ENCODE measurements at regions not wholly inside any gene's neighbourhood (a gene's known extent, or its start where the extent isn't known, plus 50 kb on each side); places are given as distances from the start of the nearest gene placed in this dataset.

DNA sequence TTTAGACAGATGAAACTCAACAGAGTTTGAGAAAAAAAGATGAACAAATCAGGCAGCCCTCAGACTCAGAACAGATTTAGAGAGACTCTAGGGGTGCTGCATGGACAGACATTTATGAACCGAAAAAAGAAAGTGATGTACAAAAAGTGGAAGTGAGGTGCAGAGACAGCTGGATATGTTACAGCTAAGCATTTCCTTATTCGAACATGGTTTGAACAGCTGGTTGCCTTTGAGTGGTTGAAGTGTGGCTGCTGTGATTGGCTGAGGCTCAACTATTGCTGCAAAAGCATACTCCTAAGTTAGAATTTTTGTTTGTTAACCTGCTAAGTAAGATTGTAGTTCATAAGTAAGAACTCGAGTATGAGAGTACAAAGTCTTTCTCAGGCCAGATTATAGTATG lies 331.5 kb upstream of the PABPC4L start:
- intact Hi-C loops (cut with DNase I) = no loop called here
- no peaks in the 10 kb centered on the region for H3K9me3 ChIP-seq
- no peak overlapping the region for H3K4me3 ChIP-seq
- H3K27me3 ChIP-seq (replicated peaks; ENCODE audit: insufficient read depth) = no peaks in the 10 kb centered on the region
- no peak for DNase-seq (ENCODE audit: low spot score)
- no peak for TF ChIP-seq POLR2AphosphoS5 (IDR thresholded peaks at IDR 0.05)
- H3K4me1 ChIP-seq (replicated peaks) = no peaks in the 10 kb centered on the region
- H3K27ac ChIP-seq = no peak overlapping the region
- WGBS = 47% methylated on average over 3 of the region's 3 CpGs
- no peaks in the 10 kb centered on the region for H3K36me3 ChIP-seq

DNA sequence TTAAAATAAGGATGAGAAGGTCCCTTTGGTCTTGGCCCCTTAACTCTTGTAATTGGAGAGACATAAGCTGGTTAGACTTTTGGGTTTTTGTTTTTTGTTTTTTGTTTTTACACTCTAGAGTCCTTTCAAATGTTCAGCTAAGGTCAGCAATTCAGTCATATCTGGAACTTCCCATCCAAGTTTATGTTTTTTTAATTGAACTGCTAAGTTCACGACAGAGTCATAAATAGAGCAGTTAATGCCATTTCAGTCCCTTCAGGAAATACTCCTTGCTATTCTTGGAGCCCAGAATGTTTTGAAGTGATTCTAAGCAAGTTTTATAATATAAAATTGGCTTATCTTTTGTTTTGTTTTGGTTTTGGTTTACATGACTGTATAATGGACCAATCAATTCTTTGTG lies 329.4 kb upstream of the PABPC4L start:
- H3K4me1 ChIP-seq (replicated peaks) = no peaks in the 10 kb centered on the region
- no peaks in the 10 kb centered on the region for H3K27me3 ChIP-seq (replicated peaks; ENCODE audit: insufficient read depth)
- no peak for DNase-seq (ENCODE audit: low spot score)
- no peak overlapping the region for H3K27ac ChIP-seq
- no peaks in the 10 kb centered on the region for H3K9me3 ChIP-seq
- intact Hi-C loops (cut with DNase I) = no loop called here
- H3K36me3 ChIP-seq = no peaks in the 10 kb centered on the region
- no peak for TF ChIP-seq POLR2AphosphoS5 (IDR thresholded peaks at IDR 0.05)
- no peak for TF ChIP-seq POLR2A (IDR thresholded peaks at IDR 0.05)
- no peak for TF ChIP-seq CTCF (IDR thresholded peaks at IDR 0.05)
- no peak overlapping the region for H3K4me3 ChIP-seq
- WGBS = 63% methylated on average over 1 of the region's 1 CpG

DNA sequence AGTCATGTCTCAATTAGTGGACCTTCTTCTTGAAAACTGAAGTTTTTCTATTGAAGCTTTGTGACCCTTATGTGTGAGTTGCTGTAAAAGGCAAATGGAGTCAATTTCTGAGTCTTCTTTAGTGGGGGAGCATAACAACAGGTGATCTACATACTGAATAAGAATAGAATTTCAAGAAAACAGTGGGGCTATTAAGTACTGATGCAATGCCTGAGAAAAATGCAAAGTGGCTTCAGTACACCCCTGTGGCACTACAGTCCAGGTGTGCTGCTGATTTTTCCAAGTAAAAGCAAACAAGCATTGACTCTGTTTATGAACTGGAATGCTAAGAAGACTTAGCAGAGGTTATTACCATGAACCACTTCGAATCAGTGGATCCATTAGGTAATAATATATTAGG lies 328.0 kb upstream of the PABPC4L start:
- Histone ChIP-seq H3K9me3 (no peaks in the 10 kb centered on the region), H3K36me3 (no peaks in the 10 kb centered on the region), H3K4me1 (replicated peaks) (no peaks in the 10 kb centered on the region), H3K27ac (no peak overlapping the region), H3K27me3 (replicated peaks; ENCODE audit: insufficient read depth) (no peaks in the 10 kb centered on the region), H3K4me3 (no peak overlapping the region)
- TF ChIP-seq CTCF (IDR thresholded peaks at IDR 0.05) = no peak
- TF ChIP-seq POLR2A (IDR thresholded peaks at IDR 0.05) = no peak
- no peak for TF ChIP-seq POLR2AphosphoS5 (IDR thresholded peaks at IDR 0.05)
- intact Hi-C loops (cut with DNase I) = no loop called here
- DNase-seq (ENCODE audit: low spot score) = no peak
- 73% methylated on average over 1 of the region's 1 CpG for WGBS

DNA sequence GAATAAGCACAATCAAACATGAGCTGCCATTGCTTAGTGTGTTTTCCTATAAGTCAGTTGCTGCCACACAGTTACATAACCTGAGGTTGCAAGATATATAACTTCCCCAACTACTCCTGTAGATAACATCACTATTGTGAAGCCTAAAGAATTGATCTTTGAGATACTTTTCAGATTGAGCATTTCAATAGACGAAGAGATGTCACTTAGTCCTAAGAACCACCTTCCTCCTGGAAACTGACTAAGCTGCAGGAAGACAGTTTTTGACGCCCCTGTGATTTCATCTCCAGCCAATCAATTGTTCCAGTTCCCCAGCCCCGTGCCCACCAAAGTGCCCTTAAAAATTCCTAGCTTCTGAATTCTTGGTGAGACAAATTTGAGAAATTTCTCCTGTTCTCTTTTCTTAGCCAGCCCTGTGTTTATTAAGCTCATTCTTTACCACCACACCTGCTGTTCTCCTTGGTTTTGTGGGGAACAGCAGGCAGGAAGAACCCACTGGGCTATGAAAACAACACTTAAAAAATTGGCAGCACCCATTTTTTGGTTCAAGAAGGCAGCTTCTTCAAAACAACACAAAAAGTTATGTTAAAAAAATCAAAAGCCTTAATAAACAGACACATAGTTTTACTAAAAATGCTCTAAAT lies 317.1 kb upstream of the PABPC4L start:
- Histone ChIP-seq H3K9me3 (no peaks in the 10 kb centered on the region), H3K27ac (no peak overlapping the region), H3K27me3 (replicated peaks; ENCODE audit: insufficient read depth) (no peaks in the 10 kb centered on the region), H3K36me3 (no peaks in the 10 kb centered on the region), H3K4me3 (no peak overlapping the region), H3K4me1 (replicated peaks) (no peaks in the 10 kb centered on the region)
- TF ChIP-seq POLR2AphosphoS5 (IDR thresholded peaks at IDR 0.05) (no peak), CTCF (IDR thresholded peaks at IDR 0.05) (no peak), POLR2A (IDR thresholded peaks at IDR 0.05) (no peak)
- WGBS = 70% methylated on average over 3 of the region's 3 CpGs
- no peak for DNase-seq (ENCODE audit: low spot score)
- intact Hi-C loops (cut with DNase I) = no loop called here

GRCh38 chr4:134510544-134510943 lies 309.0 kb upstream of the PABPC4L start:
- Histone ChIP-seq H3K9me3 (no peaks in the 10 kb centered on the region), H3K27me3 (replicated peaks; ENCODE audit: insufficient read depth) (no peaks in the 10 kb centered on the region), H3K36me3 (no peaks in the 10 kb centered on the region), H3K27ac (no peak overlapping the region), H3K4me3 (no peak overlapping the region), H3K4me1 (replicated peaks) (no peaks in the 10 kb centered on the region)
- 96% methylated on average over 2 of the region's 2 CpGs for WGBS
- TF ChIP-seq POLR2AphosphoS5 (IDR thresholded peaks at IDR 0.05) = no peak
- no peak for TF ChIP-seq POLR2A (IDR thresholded peaks at IDR 0.05)
- TF ChIP-seq CTCF (IDR thresholded peaks at IDR 0.05) = no peak
- no peak for DNase-seq (ENCODE audit: low spot score)
- intact Hi-C loops (cut with DNase I) = no loop called here

Measured in prostate gland (tissue), 2 donors.